Panc1 (cell line): ENCODE measurements at regions not wholly inside any gene's neighbourhood (a gene's known extent, or its start where the extent isn't known, plus 50 kb on each side); places are given as distances from the start of the nearest gene placed in this dataset.

Experiments
- POLR2AphosphoS5 ChIP-seq: IDR thresholded peaks from 2 replicates; pipeline ENCODE4 v1.6.1; 2012; ENCODE audit warnings: mild to moderate bottlenecking, low read depth, low read length, moderate library complexity
- TF ChIP-seq, protein P1 (sequence below), 2 experiments: IDR thresholded peaks; 2 replicates each; pipeline ENCODE4 v1.6.1; 2011 to 2012; ENCODE audit warnings: low read depth in 2 of 2, control low read depth in 1 of 2, low read length in 1 of 2, mild to moderate bottlenecking in 1 of 2, moderate library complexity in 1 of 2; ENCODE audit not compliant: insufficient read depth in 1 of 2
- TF ChIP-seq, protein P2 (sequence below): fragments of 450-650 bp; IDR thresholded peaks from 2 replicates; pipeline ENCODE4 v1.5.1; 2017; ENCODE audit warnings: mild to moderate bottlenecking

DNA sequence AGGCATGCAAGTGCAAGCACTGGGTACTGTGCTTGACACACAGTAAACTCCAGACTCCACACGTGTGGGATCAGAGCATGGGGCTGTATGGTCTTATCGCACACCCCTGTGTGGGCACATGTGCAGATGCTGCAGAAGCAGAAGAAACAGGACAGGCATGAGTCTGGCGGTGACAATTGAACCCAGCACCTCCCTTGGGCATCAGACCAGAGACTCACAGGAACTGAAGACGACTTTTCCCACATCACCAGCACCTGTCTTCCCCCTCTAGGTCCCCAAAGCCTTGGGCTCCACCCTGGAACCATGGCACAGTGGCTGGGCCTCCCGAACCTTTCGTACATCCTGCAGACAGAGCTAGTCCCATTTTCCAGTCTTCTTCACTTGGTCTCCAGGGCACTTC is 126.4 kb upstream of the CDH5 start:
- TF ChIP-seq, protein P1, sequence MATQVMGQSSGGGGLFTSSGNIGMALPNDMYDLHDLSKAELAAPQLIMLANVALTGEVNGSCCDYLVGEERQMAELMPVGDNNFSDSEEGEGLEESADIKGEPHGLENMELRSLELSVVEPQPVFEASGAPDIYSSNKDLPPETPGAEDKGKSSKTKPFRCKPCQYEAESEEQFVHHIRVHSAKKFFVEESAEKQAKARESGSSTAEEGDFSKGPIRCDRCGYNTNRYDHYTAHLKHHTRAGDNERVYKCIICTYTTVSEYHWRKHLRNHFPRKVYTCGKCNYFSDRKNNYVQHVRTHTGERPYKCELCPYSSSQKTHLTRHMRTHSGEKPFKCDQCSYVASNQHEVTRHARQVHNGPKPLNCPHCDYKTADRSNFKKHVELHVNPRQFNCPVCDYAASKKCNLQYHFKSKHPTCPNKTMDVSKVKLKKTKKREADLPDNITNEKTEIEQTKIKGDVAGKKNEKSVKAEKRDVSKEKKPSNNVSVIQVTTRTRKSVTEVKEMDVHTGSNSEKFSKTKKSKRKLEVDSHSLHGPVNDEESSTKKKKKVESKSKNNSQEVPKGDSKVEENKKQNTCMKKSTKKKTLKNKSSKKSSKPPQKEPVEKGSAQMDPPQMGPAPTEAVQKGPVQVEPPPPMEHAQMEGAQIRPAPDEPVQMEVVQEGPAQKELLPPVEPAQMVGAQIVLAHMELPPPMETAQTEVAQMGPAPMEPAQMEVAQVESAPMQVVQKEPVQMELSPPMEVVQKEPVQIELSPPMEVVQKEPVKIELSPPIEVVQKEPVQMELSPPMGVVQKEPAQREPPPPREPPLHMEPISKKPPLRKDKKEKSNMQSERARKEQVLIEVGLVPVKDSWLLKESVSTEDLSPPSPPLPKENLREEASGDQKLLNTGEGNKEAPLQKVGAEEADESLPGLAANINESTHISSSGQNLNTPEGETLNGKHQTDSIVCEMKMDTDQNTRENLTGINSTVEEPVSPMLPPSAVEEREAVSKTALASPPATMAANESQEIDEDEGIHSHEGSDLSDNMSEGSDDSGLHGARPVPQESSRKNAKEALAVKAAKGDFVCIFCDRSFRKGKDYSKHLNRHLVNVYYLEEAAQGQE (IDR thresholded peaks at IDR 0.05; ENCODE audit: insufficient read depth in 1 of 2, low read depth in 2 of 2, low read length in 1 of 2): no peak
- TF ChIP-seq, protein P2, sequence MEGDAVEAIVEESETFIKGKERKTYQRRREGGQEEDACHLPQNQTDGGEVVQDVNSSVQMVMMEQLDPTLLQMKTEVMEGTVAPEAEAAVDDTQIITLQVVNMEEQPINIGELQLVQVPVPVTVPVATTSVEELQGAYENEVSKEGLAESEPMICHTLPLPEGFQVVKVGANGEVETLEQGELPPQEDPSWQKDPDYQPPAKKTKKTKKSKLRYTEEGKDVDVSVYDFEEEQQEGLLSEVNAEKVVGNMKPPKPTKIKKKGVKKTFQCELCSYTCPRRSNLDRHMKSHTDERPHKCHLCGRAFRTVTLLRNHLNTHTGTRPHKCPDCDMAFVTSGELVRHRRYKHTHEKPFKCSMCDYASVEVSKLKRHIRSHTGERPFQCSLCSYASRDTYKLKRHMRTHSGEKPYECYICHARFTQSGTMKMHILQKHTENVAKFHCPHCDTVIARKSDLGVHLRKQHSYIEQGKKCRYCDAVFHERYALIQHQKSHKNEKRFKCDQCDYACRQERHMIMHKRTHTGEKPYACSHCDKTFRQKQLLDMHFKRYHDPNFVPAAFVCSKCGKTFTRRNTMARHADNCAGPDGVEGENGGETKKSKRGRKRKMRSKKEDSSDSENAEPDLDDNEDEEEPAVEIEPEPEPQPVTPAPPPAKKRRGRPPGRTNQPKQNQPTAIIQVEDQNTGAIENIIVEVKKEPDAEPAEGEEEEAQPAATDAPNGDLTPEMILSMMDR: no peak
- TF ChIP-seq POLR2AphosphoS5: no peak
